Epithelial cell of proximal tubule (primary cell): ENCODE measurements at regions not wholly inside any gene's neighbourhood (a gene's known extent, or its start where the extent isn't known, plus 50 kb on each side); places are given as distances from the start of the nearest gene placed in this dataset.
"Not testable (repeated sequence)": the region's sequence is repeated elsewhere in the genome, so short reads cannot be mapped to it uniquely, and the experiment has no call there.

Experiments
- DNase-seq: peaks from one replicate; pipeline ENCODE4 v3.0.0-alpha.2; 2011; ENCODE audit warnings: low read depth
- H3K4me3 ChIP-seq: 2 replicates; pipeline ENCODE4 v1.5.1; 2011; ENCODE audit warnings: low read depth, mild to moderate bottlenecking, low read length
- CTCF ChIP-seq: conservative IDR thresholded peaks from 2 replicates; pipeline ENCODE4 v1.5.1; 2012; ENCODE audit warnings: low read depth, mild to moderate bottlenecking, low read length

GRCh38 chr18:56423626-56424025 lies 214.8 kb downstream of the TXNL1 start:
- no peak overlapping the region for H3K4me3 ChIP-seq
- DNase-seq = no peak
- TF ChIP-seq CTCF = no peak

GRCh38 chr18:56421647-56422046 lies 216.7 kb downstream of the TXNL1 start:
- no peak for DNase-seq
- TF ChIP-seq CTCF = no peak
- H3K4me3 ChIP-seq = no peak overlapping the region

- DNase-seq, H3K4me3 ChIP-seq: not testable (repeated sequence)
These were observed 217.5 kb downstream of the TXNL1 start for GRCh38 chr18:56420868-56421267.

GRCh38 chr18:56414357-56414756 lies 224.0 kb downstream of the TXNL1 start:
- no peak for TF ChIP-seq CTCF
- no peak for DNase-seq
- no peak overlapping the region for H3K4me3 ChIP-seq

- no peak for DNase-seq
- no peak for TF ChIP-seq CTCF
- H3K4me3 ChIP-seq = no peak overlapping the region
These were observed 224.5 kb downstream of the TXNL1 start for GRCh38 chr18:56413862-56414261.

GRCh38 chr18:56412951-56413350 lies 225.4 kb downstream of the TXNL1 start:
- DNase-seq = no peak
- no peak for TF ChIP-seq CTCF
- no peak overlapping the region for H3K4me3 ChIP-seq

- no peak for DNase-seq
- no peak overlapping the region for H3K4me3 ChIP-seq
- TF ChIP-seq CTCF = no peak
These were observed 228.7 kb downstream of the TXNL1 start for GRCh38 chr18:56409736-56410135.
